Left lobe of liver (tissue), 2 donors: ENCODE measurements at regions not wholly inside any gene's neighbourhood (a gene's known extent, or its start where the extent isn't known, plus 50 kb on each side); places are given as distances from the start of the nearest gene placed in this dataset.
"Not testable (repeated sequence)": the region's sequence is repeated elsewhere in the genome, so short reads cannot be mapped to it uniquely, and the experiment has no call there.

Source experiments
- ATAC-seq: fragments of 200-7000 bp; cut with Tn5 transposase; one replicate; pipeline ENCODE4 v1.9.1; 2020; ENCODE audit warnings: mild to moderate bottlenecking, moderate library complexity
- DNase-seq: peaks from one replicate; pipeline ENCODE4 v3.0.0-alpha.2; 2020; ENCODE audit warnings: low spot score
- donor health status: DM: no; HTN: no; CAD: no; lungs with moderate emphysema.
- donor health status: DM: no; HTN: yes; CAD: no.

DNA sequence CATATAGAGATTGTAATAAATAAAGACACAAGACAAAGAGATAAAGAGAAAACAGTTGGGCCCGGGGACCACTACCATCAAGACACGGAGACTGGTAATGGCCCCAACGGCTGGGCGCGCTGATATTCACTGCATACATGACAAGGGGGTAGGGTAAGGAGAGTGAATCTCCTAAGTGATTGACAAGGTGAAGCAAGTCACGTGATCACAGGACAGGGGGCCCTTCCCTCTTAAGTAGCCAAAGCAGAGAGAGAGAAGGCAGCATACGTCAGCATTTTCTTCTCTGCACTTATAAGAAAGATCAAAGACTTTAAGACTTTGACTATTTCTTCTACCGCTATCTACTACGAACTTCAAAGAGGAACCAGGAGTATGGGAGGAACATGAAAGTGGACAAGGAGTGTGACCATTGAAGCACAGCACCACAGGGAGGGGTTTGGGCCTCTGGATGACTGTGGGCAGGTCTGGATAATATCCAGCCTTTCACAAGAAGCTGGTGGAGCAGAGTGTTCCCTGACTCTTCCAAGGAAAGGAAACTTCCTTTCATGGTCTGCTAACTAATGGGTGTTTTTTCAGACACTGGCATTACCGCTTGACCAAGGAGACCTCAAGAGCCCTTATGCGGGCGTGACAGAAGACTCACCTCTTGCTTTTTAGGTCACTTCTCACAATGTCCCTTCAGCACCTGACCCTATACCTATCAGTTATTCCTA, 75.6 kb downstream of the MRPL39 start:
- not testable (repeated sequence) for ATAC-seq, DNase-seq

DNA sequence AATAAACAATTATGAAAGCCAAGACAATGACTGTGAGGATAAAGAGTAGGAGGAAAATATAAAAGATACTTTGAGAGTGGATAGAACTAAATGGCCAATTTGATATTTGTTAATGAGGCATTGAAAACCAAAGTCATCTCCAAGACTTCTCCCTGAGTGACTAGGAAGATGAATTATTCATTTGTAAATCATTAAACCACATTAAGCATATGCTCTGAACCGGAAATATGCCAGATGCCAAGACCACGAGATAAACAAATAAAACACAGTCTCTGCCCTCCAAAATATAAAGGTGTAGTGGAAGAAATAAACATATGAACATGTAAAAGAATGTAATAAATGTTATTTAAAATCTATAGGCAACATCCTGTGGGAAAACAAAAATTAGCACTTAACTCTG, 78.8 kb downstream of the MRPL39 start:
- no peak for ATAC-seq
- no peak for DNase-seq

DNA sequence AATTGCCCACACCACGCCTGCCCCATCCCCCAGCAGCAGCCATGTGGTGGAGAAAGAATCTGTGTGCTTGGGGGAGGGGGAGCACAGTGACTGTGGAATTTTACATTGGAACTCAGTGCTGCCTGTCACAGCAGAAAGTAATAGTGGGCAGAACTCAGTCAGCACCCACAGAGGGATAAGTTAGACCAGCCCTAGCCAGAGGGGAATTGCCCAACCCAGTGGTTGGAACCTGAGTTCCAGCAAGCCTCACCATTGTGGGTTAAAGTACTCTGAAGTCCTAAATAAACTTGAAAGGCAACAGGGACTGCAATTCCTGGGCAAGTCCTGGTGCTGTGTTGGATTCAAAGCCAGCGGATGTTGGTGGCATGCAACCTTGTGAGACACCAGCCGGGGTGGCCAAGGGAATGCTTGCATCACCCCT, 88.8 kb downstream of the MRPL39 start:
- DNase-seq (no peak), ATAC-seq (no peak)

DNA sequence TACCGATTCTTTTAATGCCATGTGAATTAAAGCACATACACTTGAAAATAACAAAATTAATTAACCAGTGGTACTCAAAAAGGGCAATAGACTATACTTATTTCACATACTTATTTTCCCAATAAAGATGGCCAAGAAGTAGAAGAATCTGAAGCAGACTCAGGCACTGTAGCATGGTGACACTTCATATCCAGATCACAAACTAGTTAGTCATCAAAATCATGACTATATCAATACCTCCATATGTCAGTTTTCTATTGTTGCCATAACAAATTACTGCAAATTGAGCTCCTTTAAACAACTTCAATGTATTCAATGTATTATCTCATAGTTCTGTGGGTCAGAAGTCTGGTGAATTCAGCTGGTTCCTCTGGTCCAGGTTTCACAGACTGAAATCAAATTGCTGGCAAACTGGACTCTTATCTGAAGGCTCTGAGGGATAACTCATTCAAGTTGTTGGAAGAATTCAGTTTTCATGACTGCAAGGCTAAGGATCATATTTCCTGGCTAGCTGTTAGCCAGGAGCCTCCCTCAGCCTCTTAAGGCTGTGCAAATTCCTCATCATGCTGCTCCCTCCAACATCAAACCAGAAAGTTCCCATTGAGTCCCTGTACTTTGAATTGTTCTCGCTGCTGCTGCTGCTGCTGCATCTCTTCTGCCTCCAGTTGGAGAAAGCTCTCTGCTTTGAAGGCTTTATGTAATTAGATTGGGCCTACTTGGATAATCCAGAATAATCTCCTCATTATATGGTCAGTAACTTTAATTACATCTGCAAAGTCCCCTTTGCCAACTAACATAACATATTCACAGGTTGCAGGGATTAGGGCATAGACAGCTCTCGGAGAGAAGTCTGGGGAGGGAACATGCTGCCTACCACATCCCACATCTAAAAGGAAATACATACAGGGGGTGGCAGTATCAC, 91.5 kb downstream of the MRPL39 start:
- ATAC-seq: no peak

DNA sequence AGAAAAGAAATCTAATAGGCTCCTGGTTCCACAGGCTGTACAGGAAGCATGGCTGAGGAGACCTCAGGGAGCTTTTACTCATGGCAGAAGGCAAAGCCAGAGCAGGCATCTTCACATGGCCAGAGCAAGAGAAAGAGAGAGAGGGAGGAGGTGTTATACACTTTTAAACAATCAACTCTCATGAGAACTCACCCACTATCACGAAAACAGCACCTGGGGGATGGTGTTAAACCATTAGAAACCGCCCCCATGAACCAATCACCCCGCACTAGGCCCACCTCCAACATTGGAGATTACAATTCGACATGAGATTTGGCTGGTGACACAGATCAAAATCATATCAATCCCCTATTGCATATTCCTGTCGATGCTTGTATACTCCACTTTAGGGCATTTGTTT, 93.5 kb downstream of the MRPL39 start:
- ATAC-seq (no peak), DNase-seq (no peak)

More for the DNA sequence above, 91.5 kb downstream of the MRPL39 start:
- no peak for DNase-seq

DNA sequence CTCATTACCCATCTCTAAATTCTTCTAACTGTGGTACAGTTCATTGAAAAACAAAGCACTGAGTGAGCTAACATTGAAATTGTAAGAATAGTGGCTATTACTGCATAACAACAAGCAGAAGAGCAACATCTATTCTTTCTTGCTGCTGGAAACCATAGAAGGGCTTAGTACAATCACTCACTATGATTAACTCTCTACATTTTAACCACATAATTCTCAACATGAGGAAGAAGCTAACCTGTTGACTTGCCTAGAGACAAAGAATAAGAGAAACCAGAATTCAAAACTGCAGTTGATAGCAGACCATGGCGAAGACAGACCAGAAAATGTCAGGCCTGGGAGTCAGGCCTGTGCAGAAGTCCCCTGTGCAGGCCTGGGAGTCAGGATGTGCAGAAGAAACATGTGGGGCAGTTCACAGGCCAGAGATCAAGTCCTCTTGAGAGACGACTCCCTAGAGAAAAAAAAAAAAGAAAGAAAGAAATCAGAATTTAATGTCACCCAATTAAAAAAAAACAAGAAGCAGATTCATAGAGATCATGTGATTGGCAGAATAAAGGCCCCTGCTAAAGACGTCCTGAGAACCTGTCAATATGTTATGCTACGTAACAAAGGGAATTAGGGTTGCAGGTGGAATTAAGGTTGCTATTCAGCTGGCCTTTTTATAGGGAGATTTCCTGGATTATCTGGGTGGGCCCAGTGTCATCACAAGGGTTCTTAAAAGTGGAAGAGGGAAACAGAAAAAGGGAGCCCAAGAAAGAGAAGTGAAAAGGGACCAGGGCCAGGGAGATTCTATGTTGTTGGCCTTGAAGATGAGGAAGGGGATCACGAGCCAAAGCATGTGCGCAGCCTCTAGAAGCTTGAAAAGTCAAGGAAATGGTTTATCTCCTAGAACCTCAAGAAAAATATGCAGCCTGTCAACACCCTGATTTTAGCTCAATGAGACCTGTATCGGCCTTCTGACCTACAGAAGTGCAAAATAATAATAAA, 94.9 kb downstream of the MRPL39 start:
- ATAC-seq (no peak), DNase-seq (no peak)

DNA sequence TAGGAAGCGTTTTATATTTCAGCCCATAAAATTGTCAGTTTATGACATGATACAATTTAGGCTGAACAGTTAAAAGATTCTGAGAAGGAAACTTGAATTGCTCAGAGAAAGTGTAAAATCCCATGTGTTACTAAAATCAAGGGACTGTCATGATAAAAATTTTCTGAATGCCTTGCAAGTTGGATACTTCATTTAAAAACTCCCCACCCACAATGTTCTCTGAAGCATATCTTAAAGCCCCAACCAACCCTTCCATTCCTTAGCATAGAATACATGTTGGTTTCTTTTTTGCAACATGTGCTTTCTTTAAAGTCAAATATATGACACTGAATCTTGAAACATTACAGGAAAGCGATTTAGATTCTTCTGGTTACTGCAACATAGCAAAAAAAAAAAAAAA, 97.4 kb downstream of the MRPL39 start:
- ATAC-seq (no peak), DNase-seq (no peak)

DNA sequence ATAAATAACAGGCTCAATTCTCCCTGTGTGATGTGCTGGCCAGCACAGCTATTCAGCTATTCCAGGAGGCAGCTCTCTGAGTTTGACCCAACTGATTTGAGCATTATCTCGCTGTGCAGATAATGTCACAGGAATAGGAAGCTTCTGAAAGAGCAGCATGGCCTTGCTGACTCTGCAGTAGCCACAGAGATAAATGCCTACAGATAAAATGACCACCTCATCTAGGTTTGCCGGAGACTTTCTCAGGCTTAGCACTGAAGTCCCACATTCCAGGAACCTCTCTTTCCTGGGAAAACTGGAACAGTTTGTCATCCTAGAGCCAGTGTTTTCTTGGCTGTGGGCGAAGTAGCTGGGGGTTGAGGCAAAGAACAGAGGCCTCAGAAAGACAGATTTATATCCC, 98.9 kb downstream of the MRPL39 start:
- ATAC-seq (no peak), DNase-seq (no peak)

DNA sequence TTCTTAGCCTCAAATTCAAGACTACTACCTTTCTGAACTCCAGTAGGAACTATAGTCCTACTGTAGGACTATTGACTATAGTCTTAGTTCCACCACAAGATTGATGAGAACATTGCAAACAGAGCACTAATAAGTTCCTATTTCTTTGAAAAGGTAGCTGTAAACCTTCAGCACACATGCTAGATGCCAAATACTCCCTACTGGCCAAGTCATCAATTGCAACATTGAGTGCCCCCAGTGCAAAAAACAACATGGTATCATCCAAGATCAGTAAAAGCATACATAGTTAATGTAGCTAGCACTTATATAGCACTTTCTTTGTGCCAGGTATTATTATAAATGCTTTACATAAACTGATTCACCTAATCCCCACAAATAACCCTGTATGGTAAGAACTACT, 99.8 kb downstream of the MRPL39 start:
- no peak for DNase-seq
- ATAC-seq: no peak

DNA sequence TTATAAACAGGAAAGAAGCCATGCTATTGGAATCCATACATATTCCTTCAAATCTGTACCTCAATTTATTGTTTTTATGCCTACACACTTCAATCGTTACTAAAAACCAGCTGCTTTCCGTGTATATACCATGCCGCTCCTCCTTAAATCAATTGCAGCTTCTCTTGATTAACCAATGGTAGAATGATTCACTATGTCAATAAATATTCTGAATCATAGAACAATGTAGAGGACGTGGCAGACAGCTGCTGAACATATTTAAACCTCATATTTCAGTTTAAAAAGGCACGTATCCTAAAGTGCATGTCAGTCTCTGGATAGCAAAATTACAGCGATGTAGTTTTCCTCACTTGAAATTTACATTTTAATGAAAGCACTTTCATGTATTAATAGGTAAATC, 100.4 kb downstream of the MRPL39 start:
- ATAC-seq: no peak
- no peak for DNase-seq

DNA sequence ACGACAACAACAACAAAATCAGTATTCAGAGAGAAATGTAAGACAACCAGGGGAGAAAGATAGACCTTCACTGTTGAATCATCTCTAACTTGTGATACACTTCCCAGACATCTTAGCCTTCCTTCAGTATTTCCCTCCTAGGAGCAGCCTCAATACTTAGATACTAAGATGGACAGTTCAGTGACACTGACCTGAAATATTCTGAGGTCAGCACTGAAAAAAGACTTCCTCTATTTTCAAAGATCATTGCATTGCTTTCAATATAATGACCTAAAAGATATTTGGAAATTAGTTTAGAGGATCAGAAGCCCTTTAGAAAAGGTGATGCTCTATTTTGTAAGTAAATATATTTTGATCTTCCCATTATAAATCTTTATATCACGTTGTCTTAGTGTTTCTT, 101.0 kb downstream of the MRPL39 start:
- DNase-seq: no peak
- ATAC-seq: no peak

DNA sequence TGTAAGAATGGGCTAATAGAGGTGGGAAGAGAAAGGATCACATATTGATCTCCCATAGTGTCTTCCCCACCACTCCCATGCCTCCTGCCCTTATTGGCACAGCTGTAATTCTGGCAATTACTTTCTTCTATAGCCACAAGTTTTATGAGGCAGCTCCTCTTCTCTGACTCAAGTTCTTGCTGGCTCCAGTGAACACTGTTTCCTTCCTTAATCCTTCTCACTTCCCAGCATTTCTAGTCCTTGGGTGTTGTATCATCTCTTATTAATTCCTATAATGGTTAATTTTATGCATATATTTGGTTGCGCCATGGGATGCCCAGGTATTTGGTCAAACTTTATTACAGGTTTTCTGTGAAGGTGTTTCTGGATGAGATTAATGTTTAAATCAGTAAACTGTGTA, 103.3 kb downstream of the MRPL39 start:
- ATAC-seq: no peak
- no peak for DNase-seq

DNA sequence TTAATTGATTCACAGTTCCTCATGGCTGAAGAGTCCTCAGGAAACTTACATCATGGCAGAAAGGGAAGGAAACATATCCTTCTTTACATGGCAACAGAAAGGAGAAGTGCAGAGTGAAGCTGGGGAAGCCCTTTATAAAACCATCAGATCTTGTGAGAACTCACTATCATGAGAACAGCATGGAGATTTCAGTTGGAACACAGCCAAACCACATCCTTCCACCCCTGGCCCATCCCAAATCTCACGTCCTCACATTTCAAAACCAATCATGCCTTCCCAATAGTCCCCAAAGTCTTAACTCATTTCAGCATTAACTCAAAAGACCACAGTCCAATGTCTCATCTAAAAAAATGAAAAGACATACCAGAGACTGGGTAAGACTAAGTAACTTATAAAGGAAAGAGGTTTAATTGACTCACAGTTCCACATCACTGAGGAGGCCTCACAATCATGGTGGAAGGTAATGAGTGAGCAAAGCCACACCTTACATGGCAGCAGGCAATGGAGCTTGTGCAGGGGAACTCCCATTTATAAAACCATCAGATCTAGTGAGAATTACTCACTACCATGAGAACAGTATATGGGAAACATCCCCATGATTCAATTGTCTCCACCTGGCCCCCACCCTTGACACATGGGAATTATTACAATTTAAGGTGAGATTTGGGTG, 105.2 kb downstream of the MRPL39 start:
- ATAC-seq: no peak
- DNase-seq: no peak

DNA sequence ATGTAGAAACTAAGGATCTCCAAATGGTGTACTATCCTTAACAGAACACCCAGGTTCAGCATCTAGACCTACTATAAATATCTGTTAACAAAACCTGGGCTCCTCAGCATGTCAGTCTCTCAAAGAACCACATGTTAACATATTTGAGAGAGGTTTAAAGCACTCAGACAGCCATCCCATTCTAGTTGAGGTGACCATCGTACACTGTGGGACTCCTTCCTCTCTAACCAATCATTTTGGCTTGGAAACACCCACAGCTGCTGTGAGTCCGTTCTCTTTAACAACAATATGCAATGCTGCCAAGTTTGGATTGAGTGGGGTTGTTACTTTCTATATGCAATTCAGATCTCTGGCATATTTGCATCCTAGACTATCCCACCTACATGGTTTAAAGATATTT, 105.8 kb downstream of the MRPL39 start:
- no peak for ATAC-seq
- no peak for DNase-seq

DNA sequence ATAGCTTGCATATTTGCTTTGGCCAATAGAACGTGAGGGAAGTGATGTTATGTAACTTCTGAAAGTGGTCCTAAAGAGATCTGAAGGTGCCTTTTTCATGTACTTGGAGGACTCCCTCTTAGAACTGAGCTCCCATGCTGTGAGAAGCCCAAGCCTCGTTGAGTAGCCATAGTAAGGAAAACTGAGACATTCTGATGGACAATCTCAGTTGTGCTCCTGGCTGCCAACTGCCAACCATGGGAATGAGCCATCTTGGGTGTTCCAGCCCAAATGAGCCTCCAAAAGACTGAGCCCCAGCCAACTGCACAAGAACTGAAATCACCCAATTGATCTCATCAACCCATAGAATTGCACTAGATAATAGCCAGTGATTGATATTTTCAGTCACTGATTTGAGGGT, 106.7 kb downstream of the MRPL39 start:
- ATAC-seq (no peak), DNase-seq (no peak)

DNA sequence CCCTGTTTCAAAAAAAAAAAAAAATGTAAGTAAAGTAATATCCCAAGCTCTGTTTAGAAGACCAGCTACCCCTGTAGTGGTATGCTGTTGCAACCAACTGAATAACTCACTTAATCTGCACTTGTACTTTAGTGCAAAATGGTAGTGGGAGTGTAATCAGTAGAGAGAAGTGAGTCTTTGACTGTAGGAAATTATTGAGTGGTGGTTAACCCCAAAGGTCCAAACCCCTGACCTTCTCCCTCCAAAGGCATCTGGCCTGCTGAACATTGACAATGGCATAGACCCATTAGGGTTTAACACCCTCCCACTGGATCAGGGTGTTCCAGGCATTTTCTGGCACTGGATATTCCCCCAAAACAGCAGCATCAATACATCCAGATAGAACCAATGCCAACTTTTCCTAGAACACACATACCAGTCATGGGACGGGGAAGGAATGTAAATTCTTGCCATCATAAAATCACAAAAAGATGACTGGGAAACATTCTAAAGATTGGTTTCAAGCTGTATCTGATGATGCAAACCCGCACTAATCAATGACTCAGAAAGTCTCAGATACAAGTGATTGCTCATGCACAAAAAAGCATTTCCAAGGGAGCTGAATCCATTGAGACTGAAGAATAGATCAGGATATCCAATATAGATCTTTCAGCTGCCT, 110.3 kb downstream of the MRPL39 start:
- ATAC-seq (no peak), DNase-seq (no peak)

DNA sequence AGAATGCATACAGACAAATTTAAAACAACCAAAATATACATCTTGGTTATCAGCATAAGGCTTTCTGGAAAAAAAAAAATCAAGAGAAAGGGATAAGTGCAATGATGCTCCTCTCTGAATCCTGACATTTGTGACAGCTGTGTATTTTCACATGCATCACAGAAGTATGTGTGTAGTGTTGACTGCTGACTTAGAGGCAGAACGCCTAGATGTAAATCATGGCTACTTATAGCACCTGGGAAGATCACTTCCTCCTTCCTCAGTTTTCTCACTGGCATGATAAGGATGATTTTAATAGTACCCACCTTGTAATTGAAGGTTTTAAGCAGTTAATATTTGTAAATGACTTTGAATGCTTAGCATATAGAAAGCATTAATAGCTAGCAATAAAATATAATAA, 112.5 kb downstream of the MRPL39 start:
- no peak for ATAC-seq
- DNase-seq: no peak

DNA sequence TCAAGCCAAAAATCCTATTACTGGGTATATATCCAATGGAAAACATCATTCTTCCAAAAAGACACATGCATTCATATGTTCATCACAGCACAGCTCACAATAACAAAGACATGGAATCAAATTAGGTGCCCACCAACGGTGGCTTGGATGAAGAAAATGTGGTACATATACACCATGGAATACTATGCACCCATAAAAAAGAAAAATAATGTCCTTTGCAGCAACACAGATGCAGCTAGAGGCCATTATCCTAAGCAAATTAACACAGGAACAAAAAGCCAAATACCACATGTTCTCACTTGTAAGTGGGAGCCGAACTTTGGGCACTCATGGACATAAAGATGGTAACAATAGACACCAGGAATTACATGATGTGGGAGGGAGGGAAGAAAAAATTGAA, 113.6 kb downstream of the MRPL39 start:
- ATAC-seq: no peak
- no peak for DNase-seq

DNA sequence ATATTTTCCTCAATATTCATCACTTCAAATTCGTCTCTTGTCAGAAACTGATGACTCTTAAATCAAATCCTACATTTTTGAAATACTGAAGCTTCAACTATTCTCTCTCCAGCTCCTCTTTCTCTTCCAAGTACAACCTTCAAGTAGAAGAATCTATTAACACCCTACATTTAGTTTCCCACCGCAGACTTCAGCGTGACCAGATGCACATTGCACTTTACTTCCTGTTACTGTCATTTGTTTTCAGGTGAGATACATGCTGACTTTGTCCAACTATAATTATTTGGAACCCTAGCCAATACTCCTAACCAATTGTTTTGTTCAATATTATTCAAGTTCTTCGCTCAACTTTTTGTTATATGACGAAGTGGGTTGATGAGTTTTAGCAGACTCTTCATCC, 116.0 kb downstream of the MRPL39 start:
- no peak for ATAC-seq
- DNase-seq: no peak

DNA sequence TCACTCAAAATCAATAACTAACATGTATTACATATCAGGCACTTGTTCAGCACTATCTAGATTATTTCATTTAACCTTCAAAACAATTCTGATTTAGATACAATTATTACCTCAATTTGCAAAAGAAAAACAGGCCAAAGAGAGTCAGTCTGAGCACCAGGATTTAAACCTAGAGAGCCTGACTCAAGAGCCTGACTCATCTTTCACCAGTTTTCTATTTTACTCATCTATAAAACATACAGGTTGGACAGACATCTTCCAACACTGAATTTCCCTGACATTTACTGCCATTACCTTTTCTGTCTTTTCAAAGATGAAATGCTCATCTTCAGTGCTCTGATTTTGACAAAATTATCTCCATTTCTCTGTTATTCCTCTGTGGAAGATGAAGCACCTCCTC, 116.5 kb downstream of the MRPL39 start:
- ATAC-seq: no peak
- DNase-seq: no peak
